ENCODE measurements at regions not wholly inside any gene's neighbourhood (a gene's known extent, or its start where the extent isn't known, plus 50 kb on each side); places are given as distances from the start of the nearest gene placed in this dataset.

DNA sequence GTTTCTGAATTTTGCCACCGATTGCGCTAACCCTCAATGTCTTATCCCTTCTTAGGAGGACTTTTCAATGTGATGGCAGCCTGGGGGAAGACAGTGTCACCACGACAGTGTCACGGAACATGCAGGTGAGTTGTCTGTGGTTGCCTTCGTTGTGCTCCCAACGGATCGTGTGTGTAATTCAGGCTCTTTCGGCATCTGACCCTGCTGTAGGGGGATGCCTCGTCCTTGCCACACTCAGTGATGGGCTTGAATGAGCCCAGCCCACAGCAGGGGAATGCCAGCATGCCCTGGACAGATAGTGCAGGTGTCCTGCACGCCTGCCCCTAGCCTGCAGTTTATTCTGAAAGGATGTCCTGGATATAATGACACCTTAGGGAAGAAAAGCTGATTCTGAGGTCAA, 123.8 kb upstream of the RTL1 start:
- no peak for DNase-seq

DNA sequence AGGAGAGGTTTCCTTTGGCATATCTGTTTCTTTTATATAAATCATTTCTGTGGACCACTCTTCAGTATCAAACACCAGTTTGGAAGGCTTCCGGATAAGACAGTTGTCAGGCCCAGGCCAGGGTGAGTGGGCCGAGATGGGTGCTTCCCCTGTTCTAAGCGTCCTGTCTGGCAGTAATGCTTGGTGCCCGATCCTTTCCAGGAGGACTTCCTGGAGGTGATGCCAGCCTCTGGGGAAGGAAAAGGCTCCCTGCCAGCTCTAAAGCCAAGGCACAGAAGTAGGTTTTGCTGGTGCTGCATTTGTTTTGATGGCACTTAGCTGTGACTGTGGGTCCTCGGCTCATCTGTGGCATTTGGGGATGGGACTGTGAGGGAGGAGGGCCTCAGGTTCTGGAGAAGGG, 124.4 kb upstream of the RTL1 start:
- no peak for DNase-seq

DNA sequence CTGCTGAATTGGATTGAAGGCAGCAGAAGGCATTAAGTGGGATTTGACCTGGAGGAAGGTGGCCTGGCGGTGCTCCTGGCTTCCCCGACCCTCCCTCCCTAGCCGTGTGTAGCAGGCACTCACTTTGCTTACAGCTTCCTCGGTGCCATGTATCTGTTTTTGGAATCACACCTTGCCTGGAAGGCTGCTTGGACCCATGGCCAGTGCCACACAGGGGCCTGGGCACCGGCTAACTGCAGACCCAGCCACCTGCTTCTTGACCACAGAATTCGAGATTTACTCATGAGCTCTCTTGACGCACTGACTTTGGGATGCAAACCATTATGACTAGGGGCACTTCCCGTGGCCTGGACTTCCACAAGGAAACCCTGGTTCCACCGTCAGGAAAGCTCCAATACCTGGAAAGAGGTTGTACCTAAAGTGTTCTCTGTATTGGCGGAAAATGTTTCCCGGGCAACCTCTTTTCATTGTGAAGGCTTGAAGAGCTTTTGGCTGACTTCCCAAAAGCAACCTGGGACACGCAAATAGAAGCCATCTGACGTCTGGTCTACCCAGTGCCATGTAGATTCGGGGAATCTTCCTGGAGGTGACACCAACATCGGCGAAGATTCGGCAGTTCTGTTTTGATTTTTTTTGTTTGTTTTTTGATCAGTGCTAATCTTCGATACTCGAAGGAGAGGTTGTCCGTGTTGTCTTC, 125.6 kb upstream of the RTL1 start:
- DNase-seq: no peak

DNA sequence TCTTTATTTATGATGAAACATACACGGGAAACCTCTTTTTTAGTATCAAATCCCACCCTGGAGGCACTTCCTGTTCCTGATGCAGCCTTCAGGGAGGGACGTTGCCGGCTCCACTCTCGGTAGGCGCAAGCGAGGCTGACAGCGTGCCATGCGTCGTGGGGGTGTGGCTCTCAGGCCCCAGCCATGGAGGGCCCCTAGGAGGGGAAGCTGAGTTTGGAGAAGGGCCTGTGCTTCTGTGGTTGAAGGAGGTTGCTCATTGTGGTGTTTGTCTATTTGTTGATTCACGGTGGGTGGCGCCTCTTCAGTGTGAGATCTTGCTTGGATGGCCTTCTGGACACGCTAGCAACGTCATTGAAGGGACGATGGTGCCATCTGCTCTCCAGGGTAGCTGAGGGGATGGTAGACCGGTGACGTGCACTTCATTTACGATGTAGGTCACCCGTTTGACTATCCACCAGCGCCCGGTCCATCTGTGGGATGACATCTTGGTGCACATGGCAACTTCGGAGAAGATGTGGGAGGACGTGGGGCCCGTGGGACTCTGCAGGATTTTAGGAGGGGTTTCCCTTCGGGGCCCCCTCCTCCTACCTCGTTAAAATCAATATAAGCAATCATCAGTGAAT, 126.3 kb upstream of the RTL1 start:
- no peak for DNase-seq

DNA sequence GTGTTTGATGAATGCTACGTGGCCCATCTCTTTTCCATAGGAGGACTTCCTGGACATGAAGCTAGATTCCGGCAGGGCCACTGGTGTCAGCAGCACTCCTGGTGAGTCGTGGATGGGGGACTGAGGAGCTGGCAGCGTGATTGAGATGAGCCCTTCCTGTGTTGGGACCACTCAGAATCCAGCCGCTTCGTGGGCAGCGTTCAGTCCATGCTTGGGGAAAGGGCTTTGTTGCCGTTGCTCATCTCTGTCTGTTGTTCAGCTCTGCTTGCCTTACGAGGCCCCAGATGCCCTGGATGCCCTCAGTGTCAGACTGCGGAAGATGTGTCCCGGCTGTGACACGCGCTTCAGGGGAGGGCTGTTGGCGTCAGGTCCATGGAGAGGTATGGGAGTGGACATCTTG, 127.1 kb upstream of the RTL1 start:
- no peak for DNase-seq

DNA sequence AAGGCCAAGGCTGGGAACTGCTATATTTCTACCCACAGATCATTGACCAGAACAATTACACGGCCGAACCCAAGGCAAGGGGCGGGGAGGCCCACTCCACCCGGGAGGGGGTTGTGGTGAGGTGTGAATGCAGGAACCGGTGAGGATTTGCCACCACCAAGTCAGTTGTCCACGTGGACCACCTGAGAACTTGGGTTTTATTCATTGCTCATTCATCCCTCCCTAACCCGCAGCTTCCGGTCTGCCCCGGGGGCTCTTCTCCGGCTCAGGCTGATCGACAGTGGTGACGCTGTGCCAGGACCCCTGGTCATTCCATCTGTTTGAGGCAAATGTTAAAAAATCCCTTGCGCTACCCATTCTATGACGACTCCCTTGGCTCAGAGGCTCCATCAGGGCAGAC, 127.7 kb upstream of the RTL1 start:
- no peak for DNase-seq

DNA sequence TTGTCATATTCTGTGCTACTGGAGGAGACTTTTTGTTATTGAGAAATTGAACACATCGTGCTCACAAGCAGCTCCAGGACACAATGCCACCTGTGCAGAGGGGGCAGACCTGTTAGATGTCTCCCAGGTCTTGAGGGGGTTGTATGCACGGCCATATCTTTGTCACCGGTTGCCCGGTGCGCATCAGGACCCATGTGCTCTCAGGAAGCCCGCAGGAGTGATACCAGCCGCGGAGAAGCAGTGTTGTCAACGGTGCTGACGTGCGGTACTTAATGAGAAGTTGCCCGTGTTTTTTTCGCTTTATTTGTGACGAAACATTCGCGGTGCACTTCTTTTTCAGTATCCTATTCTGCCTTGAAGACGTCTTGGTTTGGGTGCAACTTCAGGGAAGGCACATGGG, 128.2 kb upstream of the RTL1 start:
- no peak for DNase-seq

DNA sequence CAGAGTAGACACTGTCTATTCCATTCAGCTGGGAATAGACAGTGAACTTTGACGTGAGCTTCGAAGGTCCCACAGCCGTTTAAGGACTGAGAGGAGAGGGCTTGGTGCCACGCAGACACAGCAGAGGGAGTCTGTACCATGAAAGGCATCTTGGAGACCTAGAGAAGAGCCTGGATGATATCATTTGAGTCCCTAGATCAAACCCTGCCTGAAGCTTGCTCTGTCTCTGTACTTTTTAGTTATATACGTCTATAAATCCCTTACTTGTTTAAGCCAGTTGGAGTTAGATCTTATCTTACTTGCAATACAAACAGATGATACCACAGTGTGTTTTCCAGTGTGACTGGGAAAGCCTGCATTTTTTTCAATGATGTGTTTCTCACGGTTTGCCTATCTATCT, 128.9 kb upstream of the RTL1 start:
- no peak for DNase-seq

DNA sequence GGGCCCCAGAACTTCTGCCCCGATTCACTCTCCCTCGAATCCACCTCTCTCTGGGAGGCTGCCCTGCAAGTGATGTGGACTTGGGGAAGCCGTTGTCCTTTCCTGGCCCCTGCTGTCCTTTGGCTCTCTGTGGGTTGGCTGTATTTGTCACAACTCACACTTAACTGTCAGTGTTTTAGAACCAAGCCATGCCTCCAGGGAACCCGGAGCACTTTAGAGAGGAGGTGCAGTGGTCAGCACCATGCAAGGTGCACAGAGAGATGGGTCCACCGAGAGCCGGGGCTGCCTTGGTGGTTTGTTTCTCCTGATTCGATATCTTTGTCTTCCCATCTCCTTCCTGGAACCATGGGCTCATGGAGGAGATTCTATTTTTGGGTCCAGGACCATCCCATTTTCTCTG, 129.5 kb upstream of the RTL1 start:
- no peak for DNase-seq

DNA sequence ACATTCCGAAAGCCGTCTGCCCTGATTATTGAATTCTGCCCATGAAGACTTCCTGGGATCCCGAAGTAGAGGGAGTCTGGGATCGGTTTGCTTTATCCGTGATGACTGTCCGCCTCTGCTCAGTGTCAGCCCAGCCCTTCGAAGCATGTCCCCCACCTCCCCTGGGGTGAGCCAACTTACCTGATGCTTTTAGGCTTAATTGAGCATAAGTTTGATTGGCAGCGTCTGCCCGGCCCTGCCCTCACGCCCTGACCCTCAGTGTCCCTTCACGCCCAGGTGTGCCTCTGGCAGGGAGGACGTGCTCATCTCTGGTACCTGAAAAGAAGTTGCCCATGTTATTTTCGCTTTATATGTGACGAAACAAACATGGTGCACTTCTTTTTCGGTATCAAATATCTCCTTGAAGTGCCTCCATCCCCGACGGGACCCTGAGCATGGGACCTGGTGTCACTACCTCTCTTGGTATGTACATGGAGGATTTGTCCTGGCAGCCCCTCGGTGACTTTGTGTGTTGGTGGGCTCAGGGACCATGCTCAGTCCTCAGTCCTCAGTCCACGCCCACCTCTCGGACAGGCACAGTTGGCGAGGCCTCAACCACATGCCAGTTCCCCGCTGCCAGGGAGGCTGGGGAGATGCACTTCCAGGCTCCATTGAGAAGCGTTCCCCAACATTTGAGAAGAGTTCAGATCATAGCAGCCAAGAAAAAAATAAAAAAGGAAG, 130.1 kb upstream of the RTL1 start:
- DNase-seq: no peak

DNA sequence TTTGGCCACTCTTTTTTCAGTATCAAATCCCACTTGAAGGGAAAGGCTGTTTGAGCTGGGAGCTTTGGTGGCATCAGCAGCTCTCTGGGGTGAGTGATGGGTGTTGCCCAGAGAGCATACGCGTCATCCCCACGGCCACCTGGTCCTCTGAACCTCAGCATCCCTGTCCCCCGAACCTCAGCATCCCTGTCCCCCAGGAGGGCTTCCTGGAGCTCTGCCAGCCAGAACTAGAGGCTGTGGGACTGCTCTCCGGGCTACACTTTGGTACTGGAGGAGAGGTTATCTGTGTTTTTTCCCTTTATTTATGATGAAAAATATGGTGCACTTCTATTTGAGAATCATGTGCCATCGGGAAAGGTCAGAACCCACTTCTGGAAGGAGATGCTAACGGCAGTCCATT, 131.5 kb upstream of the RTL1 start:
- DNase-seq: no peak

DNA sequence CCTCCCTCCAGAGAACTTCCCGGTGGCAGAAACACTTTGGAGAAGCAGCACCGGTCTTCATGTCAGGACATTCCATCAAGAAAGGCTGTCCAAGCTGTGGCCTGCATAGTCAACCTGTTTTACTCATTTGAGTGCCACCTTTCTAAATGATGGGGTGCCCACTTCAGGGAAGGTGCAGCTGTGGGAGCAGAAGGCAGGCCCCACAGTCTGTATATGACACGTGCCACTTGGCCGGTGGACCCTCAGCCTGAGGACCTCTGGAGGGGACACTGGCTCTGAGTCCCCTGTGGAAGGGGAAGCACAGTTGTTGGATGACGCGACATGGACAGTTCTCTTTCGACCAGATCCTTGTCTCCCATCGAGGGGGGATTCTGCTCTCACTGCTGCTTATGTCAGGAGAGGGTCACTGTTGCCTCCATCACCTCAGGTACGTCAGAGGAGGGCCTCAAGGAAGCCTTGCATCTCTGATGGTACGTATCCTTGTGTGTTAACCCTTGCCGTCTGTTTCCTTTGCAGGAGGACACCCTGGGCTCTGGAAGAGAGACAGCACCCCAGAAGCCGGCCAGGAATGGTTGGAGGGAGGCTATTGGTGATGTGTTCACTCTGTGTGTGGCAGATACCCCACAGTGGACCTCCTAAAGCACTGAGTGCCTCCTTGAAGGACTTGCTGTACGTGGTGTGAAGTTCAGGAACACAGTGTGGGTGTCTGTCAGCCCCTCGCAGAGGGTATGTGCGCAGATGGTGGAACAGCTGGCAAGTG, 132.1 kb upstream of the RTL1 start:
- DNase-seq: no peak

DNA sequence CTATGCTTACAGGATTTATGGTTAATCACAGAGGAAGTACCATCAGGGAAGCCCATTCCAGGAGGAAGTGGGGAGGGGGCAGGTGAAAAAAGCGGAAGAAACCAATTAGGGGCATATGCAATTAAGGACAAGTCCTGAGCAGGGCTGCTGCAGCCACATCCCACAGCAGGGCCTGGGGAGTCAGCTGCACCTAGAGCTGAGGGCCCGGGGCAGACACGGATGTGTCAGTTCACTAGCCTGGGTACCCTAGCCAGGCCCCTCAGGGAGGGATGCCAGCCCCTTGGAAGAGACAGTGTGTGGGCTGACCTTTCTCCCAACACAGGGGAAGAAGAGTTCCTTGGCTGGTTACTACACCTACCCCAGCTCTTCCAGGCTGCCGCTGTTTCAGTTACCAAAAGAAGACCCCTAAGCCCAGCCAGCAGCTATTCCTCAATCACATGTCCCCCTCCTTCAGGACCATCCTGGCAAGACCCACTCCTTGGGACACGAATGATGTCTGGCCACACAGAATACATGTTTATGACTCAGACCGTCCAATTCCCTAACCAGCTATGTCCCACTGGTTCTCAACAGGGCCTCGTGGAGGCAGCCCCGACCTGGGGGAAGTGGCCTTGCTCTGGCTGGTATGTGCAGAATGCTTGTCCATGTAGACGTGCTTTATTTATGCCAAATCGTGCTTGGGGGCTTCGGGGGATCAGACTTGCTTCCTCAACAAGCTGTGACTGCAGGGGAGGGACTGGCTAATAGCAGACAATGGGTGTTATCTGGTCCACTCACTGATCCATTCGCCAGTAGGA, 133.7 kb upstream of the RTL1 start:
- DNase-seq: no peak

DNA sequence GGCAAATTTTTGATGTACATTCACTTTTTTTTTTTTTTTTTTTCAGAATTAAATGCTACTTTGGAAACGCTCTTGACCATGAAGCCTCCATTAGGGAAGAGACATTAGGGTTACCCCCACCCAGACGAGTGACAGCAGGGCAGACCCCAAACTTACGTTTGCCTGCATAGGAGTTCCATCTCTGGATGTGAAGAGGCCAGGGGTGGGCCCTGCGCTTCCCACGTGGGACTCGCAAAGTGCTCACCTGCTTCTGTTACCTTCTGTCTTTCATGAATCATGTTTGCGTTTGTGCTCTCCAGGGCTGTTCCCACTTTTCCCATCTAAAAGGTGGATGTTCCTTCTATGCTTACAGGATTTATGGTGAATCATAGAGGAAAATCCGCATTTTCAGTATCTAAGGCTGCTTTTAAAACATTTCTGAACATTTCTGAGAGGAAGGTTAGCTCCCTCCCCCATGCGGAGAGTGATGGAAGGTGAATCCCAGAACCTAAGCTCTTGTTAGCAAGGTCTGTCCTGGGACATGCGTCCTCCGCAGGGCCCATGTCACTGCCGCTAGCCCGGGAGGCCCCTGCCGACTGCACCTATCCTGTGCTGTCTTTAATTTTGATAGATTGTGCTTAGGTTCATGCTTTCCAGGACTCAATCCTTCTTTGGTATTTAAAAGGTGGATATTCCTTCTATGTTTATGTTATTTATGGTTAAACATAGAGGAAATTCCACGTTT, 135.7 kb upstream of the RTL1 start:
- DNase-seq: no peak

DNA sequence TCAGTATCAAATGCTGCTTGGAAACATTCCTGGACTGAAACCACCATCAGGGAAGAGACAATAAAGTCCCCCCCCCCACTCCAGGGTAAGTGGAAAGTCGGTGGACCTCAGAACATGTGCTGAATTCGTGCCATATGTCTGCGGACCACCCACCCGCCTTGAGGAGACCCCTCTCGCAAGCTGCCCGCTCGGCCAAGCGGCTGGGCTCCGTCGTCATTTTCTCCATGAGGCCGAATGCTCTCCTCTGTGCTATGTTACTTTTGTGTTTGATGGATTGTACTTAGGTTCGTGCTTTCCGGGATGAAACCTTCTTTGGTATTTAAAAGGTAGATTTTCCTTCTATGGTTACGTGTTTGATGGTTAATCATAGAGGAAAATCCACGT, 136.2 kb upstream of the RTL1 start:
- DNase-seq: no peak

DNA sequence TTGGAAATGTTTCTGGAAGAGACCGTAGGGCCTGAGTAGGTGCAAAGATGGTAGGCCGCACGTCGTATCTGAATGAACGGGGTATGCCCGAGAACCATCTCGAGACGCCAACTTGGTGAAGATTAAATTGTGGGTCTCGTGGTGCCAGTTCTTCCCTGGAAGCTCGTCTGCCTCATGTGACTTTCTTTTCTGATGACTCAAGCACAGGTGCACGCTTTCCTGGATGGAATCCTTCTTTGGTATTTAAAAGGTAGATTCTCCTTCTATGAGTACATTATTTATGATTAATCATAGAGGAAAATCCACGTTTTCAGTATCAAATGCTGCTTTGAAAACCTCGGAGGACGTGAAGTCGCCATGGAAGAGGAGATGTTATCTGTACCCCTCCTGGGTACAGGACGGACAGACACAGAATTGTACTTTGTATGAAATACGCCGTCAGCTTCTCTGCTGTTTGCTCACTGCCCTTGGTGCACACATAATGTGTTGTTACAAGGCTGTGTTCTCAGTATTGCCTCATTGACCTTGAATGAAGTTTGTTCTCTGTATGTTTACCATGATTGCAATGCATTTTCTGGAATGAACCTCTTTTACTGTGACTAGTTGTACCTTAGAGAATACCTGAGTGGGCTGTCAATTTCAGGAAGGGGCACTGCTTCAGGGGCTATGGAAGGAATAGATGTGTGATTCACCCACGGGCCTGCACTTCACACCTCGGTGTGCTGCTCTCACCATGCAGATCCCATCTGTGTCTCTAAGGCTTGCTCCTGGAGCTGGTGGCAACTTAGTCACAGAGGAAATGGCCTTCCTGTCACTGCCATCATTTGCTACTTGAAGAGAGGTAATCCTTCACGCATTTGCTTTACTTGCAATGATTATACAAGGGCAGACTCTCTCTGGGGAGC, 137.3 kb upstream of the RTL1 start:
- no peak for DNase-seq

DNA sequence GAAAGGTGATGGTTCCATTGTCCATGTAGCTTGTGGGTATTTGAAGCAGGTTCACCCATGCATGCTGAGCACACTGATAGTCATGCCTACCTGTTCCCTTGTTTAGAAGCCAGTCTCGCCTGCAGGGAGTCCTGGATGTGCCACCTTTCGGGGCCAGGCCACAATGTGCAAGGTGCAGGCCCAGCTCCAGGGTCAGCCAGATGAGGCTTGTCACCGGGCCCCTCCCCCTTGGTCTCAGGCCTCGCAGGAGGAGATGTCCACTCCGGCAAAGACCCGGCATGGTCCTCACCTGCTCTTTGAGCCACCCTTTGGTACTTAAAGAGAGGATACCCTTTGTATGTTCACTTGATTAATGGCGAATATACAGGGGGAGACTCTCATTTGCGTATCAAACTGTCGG, 140.4 kb upstream of the RTL1 start:
- DNase-seq: no peak

DNA sequence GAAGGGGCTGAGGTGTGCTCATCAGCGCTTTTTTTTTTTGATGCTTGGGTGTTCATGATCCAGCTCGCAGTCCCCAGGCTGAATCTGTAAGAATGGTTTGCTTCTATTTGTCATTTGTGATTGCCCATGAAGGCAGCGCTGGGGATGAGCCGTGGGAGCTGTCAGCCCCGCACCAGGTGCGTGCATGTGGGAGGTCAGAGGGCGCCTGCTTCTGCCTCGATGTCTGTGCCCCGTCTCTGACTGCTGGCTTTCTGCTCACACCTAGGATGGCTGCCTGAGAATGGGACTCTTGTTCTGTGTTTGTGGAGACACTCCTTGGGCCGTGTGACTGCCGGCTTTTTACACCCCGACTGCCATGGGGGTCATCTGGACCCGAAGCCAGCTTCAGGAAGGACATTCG, 141.2 kb upstream of the RTL1 start:
- no peak for DNase-seq

DNA sequence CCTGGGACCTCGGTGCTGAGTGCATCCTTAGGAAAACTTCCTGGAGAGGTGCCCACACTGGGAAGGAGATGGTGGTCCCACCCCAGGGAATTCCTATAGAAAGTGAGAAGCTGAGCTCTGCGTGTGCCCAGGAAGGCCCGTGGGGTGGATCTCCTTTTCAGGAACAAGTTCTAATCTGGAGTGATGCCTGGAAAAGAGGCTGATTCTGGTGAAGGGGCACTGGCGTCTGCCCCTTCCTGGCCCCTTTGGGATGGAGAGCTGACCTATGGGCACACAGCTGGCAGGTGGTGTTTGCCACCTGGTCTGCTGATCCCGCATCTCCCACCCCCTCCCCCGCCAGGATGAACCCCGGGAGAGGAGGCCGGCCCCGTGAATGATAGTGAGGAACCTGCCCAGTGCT, 142.0 kb upstream of the RTL1 start:
- DNase-seq: no peak

DNA sequence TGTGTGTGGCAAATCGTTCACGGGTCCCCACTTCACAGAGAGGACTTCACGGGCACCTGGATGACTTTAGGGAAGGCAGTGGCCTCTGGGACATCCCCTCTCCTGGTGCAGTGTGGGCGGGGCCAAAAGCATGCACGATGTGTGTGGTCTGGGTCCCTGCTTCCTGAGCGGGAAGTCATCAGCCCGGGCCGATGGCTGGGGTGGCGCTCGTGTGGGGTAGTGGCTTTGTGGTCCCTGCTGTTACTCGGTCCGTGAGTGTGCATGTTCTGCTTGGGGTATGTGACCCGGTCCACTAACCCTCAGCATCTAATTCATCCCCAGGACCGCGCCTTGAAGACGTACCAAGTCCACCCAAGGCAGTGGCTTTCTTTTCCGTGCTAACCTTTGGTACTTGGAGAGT, 142.5 kb upstream of the RTL1 start:
- DNase-seq: no peak

DNA sequence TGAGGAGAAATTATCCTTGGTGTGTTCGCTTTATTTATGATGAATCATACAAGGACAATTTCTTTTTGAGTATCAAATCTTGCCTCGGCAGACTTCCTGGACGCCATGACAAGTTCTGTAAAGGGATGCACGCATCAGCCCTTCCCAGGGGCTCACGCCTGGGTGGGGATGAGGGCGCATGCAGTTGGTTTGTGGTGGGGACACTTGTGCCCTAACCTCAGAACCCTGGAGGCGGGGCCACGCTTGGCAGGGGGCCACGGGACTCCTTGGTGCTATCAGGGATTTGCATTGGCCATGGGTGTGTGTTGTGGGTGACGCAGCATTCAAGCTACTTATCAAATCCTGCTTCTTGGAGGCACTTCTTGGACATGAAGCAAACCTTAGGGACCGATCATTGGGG, 143.8 kb upstream of the RTL1 start:
- DNase-seq: no peak

All from MV-4-11 (cell line).